Panc1 (cell line): ENCODE measurements at regions not wholly inside any gene's neighbourhood (a gene's known extent, or its start where the extent isn't known, plus 50 kb on each side); places are given as distances from the start of the nearest gene placed in this dataset.
A peak's percentile ranks its signal among the peaks of the same experiment; 100 is the strongest.

ENCODE experiments used
- ATAC-seq: fragments of 200-7000 bp; cut with Tn5 transposase; 2 replicates; pipeline ENCODE4 v1.9.1; 2020; ENCODE audit warnings: mild to moderate bottlenecking, moderate library complexity
- BruUV-seq: library from RNA; stranded (reverse); fragments of 400-500 nt; replicated peaks from 2 replicates; lab custom pipeline; 2021; lab: Mats Ljungman, UMichigan
- CTCF ChIA-PET: fragments of 300-600 bp; sonication (Branson Sonifier 250); formaldehyde crosslinking; loops from one replicate; lab custom pipeline; 2022; ENCODE audit warnings: antibody characterized with exemption; lab: Charles Lee
- POLR2A ChIA-PET: fragments of 300-600 bp; sonication (Branson Sonifier 250); formaldehyde crosslinking; loops from one replicate; lab custom pipeline; 2022; ENCODE audit warnings: antibody characterized with exemption; lab: Charles Lee
- DNase-seq: peaks from one replicate; pipeline ENCODE4 v3.0.0-alpha.2; 2010; ENCODE audit warnings: low read depth, low spot score
- H3K27ac ChIP-seq: 2 replicates; pipeline ENCODE4 v1.5.1; 2011; ENCODE audit warnings: mild to moderate bottlenecking, low read length, inconsistent platforms
- H3K27me3 ChIP-seq: fragments of 200-500 bp; sonication (Bioruptor generic); 2 replicates; pipeline ENCODE4 v1.6.0; 2014; ENCODE audit warnings: low read length, inconsistent platforms; ENCODE audit not compliant: control insufficient read depth, insufficient read depth
- H3K36me3 ChIP-seq: fragments of 200-500 bp; sonication (Bioruptor generic); 2 replicates; pipeline ENCODE4 v1.5.1; 2014; ENCODE audit warnings: inconsistent platforms, mild to moderate bottlenecking, low read length, moderate library complexity; ENCODE audit not compliant: control insufficient read depth, insufficient read depth
- H3K4me1 ChIP-seq: 2 replicates; pipeline ENCODE4 v1.5.1; 2011; ENCODE audit warnings: inconsistent platforms, mild to moderate bottlenecking, low read length, moderate library complexity; ENCODE audit not compliant: control insufficient read depth, insufficient read depth
- H3K4me3 ChIP-seq, 2 experiments: 2 replicates each; pipeline ENCODE4 v1.5.1; 2011 to 2012; ENCODE audit warnings: low read depth in 2 of 2, low read length in 2 of 2, mild to moderate bottlenecking in 2 of 2, inconsistent platforms in 1 of 2, moderate library complexity in 1 of 2
- H3K9me3 ChIP-seq: fragments of 200-500 bp; sonication (Bioruptor generic); 2 replicates; pipeline ENCODE4 v1.5.1; 2014; ENCODE audit warnings: low read depth, mild to moderate bottlenecking, inconsistent platforms, low read length, moderate library complexity; ENCODE audit not compliant: control insufficient read depth, insufficient read depth
- POLR2AphosphoS5 ChIP-seq: IDR thresholded peaks from 2 replicates; pipeline ENCODE4 v1.6.1; 2012; ENCODE audit warnings: mild to moderate bottlenecking, low read depth, low read length, moderate library complexity
- SIN3A ChIP-seq: IDR thresholded peaks from 2 replicates; pipeline ENCODE4 v1.6.1; 2012; ENCODE audit warnings: low read depth, mild to moderate bottlenecking, low read length, moderate library complexity, borderline replicate concordance; ENCODE audit not compliant: insufficient read depth
- TCF7L2 ChIP-seq: IDR thresholded peaks from 2 replicates; pipeline ENCODE4 v1.6.1; 2011; ENCODE audit warnings: mild to moderate bottlenecking, low read depth, low read length, inconsistent platforms
- in situ Hi-C: cut with HindIII; loops from 2 replicates; pipeline ENCODE4 v1.10.0; 2016; ENCODE audit warnings: low sequenced_read_pairs, low pct_unique_long_range_greater_than_20kb
- intact Hi-C: fragments of 100-400 bp; cut with micrococcal nuclease; formaldehyde crosslinking; loops from one replicate; pipeline ENCODE4 v1.10.0; 2022; ENCODE audit not compliant: unreplicated experiment
- TF ChIP-seq, protein P1 (sequence below): fragments of 450-650 bp; IDR thresholded peaks from 2 replicates; pipeline ENCODE4 v1.5.1; 2017; ENCODE audit warnings: mild to moderate bottlenecking
- TF ChIP-seq, protein P2 (sequence below), 2 experiments: IDR thresholded peaks; 2 replicates each; pipeline ENCODE4 v1.6.1; 2011 to 2012; ENCODE audit warnings: low read depth in 2 of 2, control low read depth in 1 of 2, low read length in 1 of 2, mild to moderate bottlenecking in 1 of 2, moderate library complexity in 1 of 2; ENCODE audit not compliant: insufficient read depth in 1 of 2

DNA sequence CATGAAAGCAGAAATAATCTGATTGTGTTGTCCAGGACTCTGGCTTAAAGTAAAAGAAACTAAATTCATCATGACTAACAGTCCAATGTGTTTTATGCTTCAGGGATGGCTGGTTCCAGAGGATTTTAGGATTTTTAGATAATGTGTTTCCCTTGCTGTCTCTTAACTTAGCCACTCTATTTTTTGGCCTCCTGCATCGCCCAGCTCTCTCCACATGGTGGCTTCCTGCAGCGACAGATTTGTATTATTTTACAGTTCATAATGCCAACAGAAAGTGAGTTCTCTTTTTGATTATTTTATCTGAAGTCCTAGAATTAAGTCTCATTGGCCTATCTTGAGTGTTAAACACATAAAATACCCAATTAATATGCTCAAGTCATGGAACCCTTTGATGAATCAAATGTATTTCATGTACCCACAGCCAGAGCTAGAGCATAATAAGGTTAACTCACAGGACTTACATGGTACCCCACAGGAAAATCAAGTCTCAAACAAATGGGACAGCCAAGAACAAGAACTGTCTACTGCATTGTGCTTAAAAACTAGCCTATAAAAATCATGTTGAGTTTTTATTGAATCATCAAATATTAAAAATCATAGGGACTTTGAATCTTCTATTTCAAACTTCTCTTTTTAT, 582.5 kb downstream of the DOK5 start:
- intact Hi-C loops: no loop called here
- no peak for ATAC-seq
- DNase-seq: no peak
- Histone ChIP-seq H3K27ac (no peak overlapping the region), H3K36me3 (no peaks in the 10 kb centered on the region), H3K4me3 (no peak overlapping the region), H3K4me1 (no peaks in the 10 kb centered on the region), H3K27me3 (no peaks in the 10 kb centered on the region), H3K9me3 (no peaks in the 10 kb centered on the region)
- ChIA-PET POLR2A (no interaction called here), CTCF (no interaction called here)
- BruUV-seq: no TSS peak
- in situ Hi-C loops: no loop called here
- TF ChIP-seq, protein P1, sequence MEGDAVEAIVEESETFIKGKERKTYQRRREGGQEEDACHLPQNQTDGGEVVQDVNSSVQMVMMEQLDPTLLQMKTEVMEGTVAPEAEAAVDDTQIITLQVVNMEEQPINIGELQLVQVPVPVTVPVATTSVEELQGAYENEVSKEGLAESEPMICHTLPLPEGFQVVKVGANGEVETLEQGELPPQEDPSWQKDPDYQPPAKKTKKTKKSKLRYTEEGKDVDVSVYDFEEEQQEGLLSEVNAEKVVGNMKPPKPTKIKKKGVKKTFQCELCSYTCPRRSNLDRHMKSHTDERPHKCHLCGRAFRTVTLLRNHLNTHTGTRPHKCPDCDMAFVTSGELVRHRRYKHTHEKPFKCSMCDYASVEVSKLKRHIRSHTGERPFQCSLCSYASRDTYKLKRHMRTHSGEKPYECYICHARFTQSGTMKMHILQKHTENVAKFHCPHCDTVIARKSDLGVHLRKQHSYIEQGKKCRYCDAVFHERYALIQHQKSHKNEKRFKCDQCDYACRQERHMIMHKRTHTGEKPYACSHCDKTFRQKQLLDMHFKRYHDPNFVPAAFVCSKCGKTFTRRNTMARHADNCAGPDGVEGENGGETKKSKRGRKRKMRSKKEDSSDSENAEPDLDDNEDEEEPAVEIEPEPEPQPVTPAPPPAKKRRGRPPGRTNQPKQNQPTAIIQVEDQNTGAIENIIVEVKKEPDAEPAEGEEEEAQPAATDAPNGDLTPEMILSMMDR: peak; percentile 21; the same call in 1 of the 2 replicates
- no peak for TF ChIP-seq TCF7L2
- no peak for TF ChIP-seq SIN3A

DNA sequence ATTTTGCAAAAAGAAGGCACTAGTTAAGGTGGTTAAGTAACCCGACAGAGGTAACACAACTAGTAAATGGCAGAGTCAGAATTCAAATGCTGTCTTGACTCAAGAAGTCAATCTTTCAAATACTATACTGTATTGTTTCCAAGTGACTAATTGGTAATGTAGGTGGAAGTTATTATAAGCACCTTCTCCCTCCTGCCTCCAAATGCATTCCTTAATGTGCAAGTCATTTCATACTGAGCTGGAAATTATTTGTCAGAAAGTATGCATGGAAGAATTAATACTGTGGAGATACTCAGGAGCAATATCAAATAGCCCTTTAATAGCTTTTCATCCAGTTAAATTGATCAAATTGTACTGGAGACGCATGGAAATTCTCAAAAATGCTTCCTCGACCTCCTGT, 579.1 kb downstream of the DOK5 start:
- ChIA-PET CTCF (no interaction called here), POLR2A (no interaction called here)
- Histone ChIP-seq H3K9me3 (no peaks in the 10 kb centered on the region), H3K27me3 (no peaks in the 10 kb centered on the region), H3K4me3 (no peak overlapping the region), H3K36me3 (no peaks in the 10 kb centered on the region), H3K4me1 (no peaks in the 10 kb centered on the region), H3K27ac (no peak overlapping the region)
- TF ChIP-seq TCF7L2 (no peak), SIN3A (no peak), POLR2AphosphoS5 (no peak)
- TF ChIP-seq, protein P2, sequence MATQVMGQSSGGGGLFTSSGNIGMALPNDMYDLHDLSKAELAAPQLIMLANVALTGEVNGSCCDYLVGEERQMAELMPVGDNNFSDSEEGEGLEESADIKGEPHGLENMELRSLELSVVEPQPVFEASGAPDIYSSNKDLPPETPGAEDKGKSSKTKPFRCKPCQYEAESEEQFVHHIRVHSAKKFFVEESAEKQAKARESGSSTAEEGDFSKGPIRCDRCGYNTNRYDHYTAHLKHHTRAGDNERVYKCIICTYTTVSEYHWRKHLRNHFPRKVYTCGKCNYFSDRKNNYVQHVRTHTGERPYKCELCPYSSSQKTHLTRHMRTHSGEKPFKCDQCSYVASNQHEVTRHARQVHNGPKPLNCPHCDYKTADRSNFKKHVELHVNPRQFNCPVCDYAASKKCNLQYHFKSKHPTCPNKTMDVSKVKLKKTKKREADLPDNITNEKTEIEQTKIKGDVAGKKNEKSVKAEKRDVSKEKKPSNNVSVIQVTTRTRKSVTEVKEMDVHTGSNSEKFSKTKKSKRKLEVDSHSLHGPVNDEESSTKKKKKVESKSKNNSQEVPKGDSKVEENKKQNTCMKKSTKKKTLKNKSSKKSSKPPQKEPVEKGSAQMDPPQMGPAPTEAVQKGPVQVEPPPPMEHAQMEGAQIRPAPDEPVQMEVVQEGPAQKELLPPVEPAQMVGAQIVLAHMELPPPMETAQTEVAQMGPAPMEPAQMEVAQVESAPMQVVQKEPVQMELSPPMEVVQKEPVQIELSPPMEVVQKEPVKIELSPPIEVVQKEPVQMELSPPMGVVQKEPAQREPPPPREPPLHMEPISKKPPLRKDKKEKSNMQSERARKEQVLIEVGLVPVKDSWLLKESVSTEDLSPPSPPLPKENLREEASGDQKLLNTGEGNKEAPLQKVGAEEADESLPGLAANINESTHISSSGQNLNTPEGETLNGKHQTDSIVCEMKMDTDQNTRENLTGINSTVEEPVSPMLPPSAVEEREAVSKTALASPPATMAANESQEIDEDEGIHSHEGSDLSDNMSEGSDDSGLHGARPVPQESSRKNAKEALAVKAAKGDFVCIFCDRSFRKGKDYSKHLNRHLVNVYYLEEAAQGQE (IDR thresholded peaks at IDR 0.05; ENCODE audit: insufficient read depth in 1 of 2, low read depth in 2 of 2, low read length in 1 of 2): no peak
- TF ChIP-seq, protein P1: no peak
- in situ Hi-C loops: no loop called here
- intact Hi-C loops: no loop called here
- DNase-seq: no peak
- BruUV-seq: no TSS peak
- no peak for ATAC-seq
